HG03135 (cell line): ENCODE measurements at regions not wholly inside any gene's neighbourhood (a gene's known extent, or its start where the extent isn't known, plus 50 kb on each side); places are given as distances from the start of the nearest gene placed in this dataset.
"Not testable (repeated sequence)": the region's sequence is repeated elsewhere in the genome, so short reads cannot be mapped to it uniquely, and the experiment has no call there.

Experiments
- ATAC-seq: cut with Tn5 transposase; IDR thresholded peaks from one replicate; pipeline ENCODE4 v1.9.1; 2021; ENCODE audit warnings: mild to moderate bottlenecking, moderate library complexity; ENCODE audit not compliant: unreplicated experiment

GRCh38 chr2:242097278-242097677 is 227.7 kb downstream of the RTP5 start:
- ATAC-seq, result not testable (repeated sequence)

- ATAC-seq, result no peak
Observed at GRCh38 chr2:242098034-242098433, 228.5 kb downstream of the RTP5 start.

- ATAC-seq, result no peak
Observed at GRCh38 chr2:242098445-242099128, 229.1 kb downstream of the RTP5 start.

GRCh38 chr2:242103093-242103492 is 233.6 kb downstream of the RTP5 start:
- not testable (repeated sequence) for ATAC-seq

GRCh38 chr2:242104202-242104956 is 234.8 kb downstream of the RTP5 start:
- not testable (repeated sequence) for ATAC-seq

- not testable (repeated sequence) for ATAC-seq
Observed at GRCh38 chr2:242107065-242107464, 237.5 kb downstream of the RTP5 start.

- not testable (repeated sequence) for ATAC-seq
Observed at GRCh38 chr2:242108797-242109500, 239.4 kb downstream of the RTP5 start.

- ATAC-seq, result not testable (repeated sequence)
Observed at GRCh38 chr2:242109819-242110218, 240.3 kb downstream of the RTP5 start.

- not testable (repeated sequence) for ATAC-seq
Observed at GRCh38 chr2:242111954-242112353, 242.4 kb downstream of the RTP5 start.

- ATAC-seq, result not testable (repeated sequence)
Observed at GRCh38 chr2:242113492-242113891, 244.0 kb downstream of the RTP5 start.

- not testable (repeated sequence) for ATAC-seq
Observed at GRCh38 chr2:242116676-242117075, 247.1 kb downstream of the RTP5 start.

- not testable (repeated sequence) for ATAC-seq
Observed at GRCh38 chr2:242117305-242117704, 247.8 kb downstream of the RTP5 start.

- ATAC-seq, result not testable (repeated sequence)
Observed at GRCh38 chr2:242119682-242120081, 250.2 kb downstream of the RTP5 start.

GRCh38 chr2:242130682-242131081 is 261.2 kb downstream of the RTP5 start:
- ATAC-seq, result not testable (repeated sequence)

- ATAC-seq, result not testable (repeated sequence)
Observed at GRCh38 chr2:242159921-242160320, 290.4 kb downstream of the RTP5 start.

GRCh38 chr2:242165115-242165514 is 295.6 kb downstream of the RTP5 start:
- ATAC-seq, result not testable (repeated sequence)

GRCh38 chr2:242171290-242171689 is 301.8 kb downstream of the RTP5 start:
- not testable (repeated sequence) for ATAC-seq
